ENCODE measurements at regions not wholly inside any gene's neighbourhood (a gene's known extent, or its start where the extent isn't known, plus 50 kb on each side); places are given as distances from the start of the nearest gene placed in this dataset.

GRCh38 chr22:47251911-47252310, 489.5 kb downstream of the TBC1D22A start:
- DNase-seq = no peak

DNA sequence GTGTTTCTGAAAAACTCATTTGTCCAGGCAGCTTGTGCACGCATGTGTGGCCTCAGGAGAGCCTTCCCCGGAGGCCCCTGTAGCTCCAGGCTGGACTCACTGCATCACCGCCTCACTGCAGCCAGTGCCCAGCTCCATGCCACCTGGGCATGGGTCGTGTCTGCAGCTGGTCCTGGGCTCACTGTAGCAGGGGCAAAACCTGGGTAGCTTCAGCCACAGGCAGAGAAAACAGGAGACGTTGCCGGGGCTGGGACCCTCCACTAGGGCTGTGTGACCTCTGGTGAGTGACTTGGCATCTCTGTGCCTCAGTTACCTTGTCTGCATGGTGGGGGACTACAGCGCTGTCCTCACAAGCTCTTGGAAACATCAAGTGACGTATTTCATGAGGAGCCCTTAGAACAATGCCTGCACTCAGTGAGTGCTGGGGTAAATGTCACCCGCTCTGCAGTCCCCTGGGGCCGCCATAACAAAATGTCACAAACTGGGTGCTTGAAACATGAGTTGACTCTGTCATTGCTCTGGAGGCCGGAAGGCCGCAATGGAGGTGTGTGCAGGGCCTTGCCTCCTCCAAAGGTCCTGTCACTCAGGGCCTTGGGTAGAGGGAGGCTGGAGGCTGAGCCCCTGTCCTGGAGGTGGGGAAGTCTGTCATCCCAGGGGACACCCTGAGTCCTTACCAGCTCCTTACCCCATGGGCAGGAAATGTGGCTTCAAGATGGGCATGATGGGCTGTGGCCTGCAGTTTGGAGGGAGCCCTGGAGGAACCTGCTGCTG, 488.7 kb downstream of the TBC1D22A start:
- DNase-seq = no peak

DNA sequence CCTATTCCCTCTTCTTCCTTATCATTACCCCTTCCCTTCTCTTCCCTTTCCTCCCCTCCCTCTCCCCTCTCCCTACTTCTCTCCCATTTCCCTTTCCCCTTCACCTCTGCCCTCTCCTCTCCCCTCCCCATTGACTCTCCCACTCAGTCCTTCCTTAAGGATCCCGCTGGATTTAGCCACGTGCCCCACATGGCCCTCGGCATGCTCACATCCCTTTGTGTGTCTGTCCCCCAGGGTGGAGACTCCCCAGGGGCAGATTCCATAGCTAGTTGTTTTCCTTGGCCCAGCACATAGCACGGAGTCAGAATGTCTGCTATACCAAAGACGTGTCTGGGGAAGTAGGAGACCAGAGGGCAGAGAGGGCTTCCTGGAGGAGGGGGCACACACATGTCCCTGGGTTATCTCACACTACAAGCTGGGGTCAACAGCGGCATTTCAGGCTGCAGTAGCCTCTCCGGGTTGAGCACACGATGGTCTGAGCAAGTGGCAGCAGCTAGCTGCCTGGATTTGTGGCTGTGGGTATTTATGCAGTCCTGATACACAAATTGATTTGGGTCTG, 487.0 kb downstream of the TBC1D22A start:
- DNase-seq = no peak

- no peak for DNase-seq
Measured at GRCh38 chr22:47248925-47249324, 486.5 kb downstream of the TBC1D22A start.

DNA sequence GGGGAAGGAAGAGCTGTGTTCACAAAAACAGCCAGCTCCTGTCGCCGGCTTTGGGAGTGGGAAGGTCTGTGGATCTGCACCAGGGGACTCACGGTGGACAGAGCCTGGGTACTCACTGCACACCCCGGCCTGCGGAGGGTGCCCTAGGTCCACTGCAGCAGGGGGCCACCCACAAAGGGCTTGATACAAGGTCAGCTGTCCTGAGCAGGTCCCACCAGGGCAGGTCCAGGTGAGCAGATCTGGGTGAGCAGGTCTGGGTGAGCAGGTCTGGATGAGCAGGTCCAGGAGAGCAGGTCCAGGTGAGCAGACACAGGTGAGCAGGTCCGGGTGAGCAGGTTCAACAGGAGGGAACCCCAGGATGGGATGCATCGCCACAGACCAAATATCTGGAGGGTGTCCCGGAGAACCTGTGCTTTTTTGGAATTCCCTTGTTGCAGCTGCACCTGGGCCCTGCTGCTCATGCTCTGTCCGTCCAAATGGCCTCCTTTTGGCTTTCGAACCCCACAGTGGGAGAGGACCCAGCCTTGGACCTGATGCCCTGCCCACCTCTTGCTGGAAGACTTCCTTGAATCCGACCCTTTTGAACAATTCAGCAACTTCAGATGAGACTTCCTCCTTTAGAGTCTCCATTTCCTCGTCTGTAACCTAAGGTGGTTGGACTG, 485.3 kb downstream of the TBC1D22A start:
- no peak for DNase-seq

DNA sequence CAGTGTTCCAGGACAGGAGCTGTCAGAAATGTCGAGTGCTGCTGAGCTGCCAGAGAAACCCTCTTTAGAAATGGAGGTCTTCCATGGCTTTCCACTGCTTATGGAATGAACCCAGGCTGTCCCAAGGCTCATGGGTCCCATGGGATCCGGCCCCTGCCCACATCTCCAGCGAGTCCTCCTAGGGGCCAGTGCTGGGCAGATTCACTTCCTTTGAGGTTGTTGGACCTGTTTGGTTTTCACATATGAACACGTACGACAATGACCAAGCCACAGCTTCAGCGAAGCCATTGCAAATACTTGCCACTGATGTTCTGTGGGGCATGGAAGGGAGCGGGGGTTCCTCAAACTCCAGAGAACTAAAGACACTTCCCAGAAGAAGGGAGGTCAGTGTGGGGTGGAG, 483.3 kb downstream of the TBC1D22A start:
- no peak for DNase-seq

GRCh38 chr22:47245286-47245685, 482.8 kb downstream of the TBC1D22A start:
- no peak for DNase-seq

GRCh38 chr22:47240116-47240515, 477.7 kb downstream of the TBC1D22A start:
- no peak for DNase-seq

DNA sequence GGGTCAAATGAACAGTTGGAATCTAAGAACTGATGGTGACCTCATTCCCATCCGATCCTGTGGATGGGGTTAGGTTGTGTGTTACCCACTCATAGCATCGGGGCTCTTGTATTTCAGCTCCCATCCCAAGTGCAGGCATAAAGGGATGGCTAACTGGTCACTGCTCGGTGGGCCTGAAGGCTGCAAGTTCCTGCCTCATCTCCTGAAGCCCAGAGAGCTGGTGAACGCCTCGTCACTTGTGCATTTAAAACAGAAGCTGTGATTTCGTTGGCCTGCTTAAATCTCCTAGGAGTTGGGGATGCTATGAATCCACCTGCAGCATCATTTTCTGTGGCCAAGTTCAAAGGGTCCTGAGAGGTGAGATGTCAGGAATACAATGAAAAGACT, 477.0 kb downstream of the TBC1D22A start:
- DNase-seq = no peak

- no peak for DNase-seq
Measured at GRCh38 chr22:47238690-47239473, 476.4 kb downstream of the TBC1D22A start.

GRCh38 chr22:47237890-47238480, 475.5 kb downstream of the TBC1D22A start:
- DNase-seq = no peak

- no peak for DNase-seq
Measured at GRCh38 chr22:47236718-47237117, 474.3 kb downstream of the TBC1D22A start.

- DNase-seq = no peak
Measured at GRCh38 chr22:47236161-47236560, 473.7 kb downstream of the TBC1D22A start.

GRCh38 chr22:47233316-47234243, 471.1 kb downstream of the TBC1D22A start:
- no peak for DNase-seq

- DNase-seq = no peak
Measured at GRCh38 chr22:47232753-47233152, 470.3 kb downstream of the TBC1D22A start.

GRCh38 chr22:47232197-47232596, 469.7 kb downstream of the TBC1D22A start:
- DNase-seq = no peak

- no peak for DNase-seq
Measured at GRCh38 chr22:47231759-47232158, 469.3 kb downstream of the TBC1D22A start.

DNA sequence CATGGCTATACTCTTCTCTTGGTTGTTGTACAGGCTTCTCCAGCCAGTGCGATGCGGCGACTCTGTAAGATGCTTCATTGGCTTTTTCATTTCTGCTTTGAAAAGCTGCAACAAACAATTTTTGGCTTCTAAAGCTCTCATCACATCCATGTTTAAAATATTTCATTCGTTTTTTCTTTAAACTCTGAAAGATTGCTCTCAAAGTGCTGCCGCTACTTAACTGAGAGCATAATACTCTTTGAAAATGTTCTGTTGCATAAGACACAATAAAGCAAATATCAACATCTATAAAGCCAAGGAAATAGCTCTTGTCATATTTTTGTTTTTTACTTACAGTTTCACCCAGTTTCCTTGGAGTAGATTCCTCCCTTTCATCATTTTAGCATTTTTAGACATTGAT, 468.3 kb downstream of the TBC1D22A start:
- no peak for DNase-seq

GRCh38 chr22:47230251-47230650, 467.8 kb downstream of the TBC1D22A start:
- no peak for DNase-seq

DNA sequence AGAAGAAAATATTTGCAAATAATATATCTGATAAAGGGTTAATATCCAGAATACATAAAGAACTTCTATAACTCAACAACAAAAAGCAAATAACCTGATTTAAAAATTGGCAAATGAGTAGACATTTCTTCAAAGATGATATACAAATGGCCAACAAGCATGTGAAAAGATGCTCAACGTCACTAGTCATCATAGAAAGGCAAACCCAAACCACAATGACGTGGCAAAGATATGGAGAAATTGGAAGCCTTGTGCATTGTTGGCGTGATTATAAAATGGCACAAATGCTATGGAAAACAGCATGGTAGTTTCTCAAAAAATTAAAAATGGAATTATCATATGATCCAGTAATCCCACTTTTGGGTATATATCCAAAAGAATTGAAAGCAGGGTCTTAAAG, 466.3 kb downstream of the TBC1D22A start:
- DNase-seq = no peak

DNA sequence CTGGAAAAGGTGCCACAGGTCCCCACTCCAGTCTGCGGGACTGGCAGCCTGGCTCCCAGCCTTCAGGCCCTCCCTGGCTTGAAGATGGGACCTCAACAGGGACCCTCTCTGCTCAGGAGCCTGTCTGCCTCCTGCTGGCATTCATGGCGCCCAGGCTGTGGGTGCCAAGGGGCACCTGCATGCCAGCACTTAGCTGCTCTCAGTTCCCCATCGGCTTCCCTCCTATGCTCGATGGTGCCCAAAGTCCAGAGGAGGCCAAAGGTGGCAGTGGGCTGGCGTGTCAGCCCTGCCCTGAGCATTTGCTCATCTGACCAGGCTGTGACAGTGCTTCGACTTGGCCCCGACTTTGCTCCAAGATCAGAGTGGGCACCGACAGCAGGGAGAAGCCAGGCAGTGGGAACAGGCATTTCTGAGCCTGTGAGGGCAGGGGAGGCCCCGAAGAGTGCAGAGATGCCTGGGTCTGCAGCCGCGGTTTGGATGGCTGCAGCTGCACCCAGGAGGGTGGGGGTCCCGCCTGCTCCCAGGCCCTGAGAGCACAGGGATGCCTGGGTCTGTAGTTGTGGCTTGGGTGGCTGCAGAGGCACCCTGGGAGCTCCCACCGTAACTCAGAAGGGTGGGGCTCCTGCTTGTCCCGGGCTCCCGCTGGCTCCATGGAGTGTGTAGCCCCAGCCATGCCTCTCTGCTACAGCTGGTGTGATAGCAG, 463.6 kb downstream of the TBC1D22A start:
- DNase-seq = no peak
